Cardiac fibroblast (primary cell): ENCODE measurements at regions not wholly inside any gene's neighbourhood (a gene's known extent, or its start where the extent isn't known, plus 50 kb on each side); places are given as distances from the start of the nearest gene placed in this dataset.

ENCODE experiments used
- DNase-seq, 2 donors: peaks; one replicate each; pipeline versions ENCODE4 v3.0.0 to v3.0.0-alpha.2; 2010; ENCODE audit warnings: low read depth in 2 of 2
- H3K4me3 ChIP-seq, 2 donors: replicated peaks in 1 of 2; 1 replicate in 1 of 2; 2 replicates in 1 of 2; pipeline ENCODE4 v1.5.1; 2011; ENCODE audit warnings: low read depth in 2 of 2, low read length in 2 of 2, mild to moderate bottlenecking in 2 of 2, moderate library complexity in 1 of 2
- CTCF ChIP-seq: IDR thresholded peaks from one replicate; pipeline ENCODE4 v1.5.1; 2011; ENCODE audit warnings: low read depth, mild to moderate bottlenecking, low read length, inconsistent platforms

DNA sequence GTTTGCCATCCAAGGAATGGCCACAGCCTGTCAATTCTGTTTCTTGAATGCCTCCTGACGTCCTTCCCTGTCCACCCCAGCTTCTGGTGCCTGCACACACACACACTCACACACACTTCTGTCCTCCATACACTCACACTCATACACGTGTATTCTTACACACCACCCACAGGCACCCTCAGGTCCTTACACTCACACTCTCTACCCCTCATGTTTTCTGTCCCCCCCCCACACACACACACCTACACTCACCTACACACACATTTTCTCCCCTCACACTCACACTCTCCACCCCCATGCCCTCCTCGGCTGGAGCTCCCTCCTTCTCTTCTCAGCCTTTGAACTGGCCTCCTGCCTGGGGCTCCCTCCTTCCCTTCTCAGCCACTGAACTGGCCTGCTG, 148.0 kb upstream of the SALL3 start:
- no peak for TF ChIP-seq CTCF
- H3K4me3 ChIP-seq: no peak overlapping the region
- DNase-seq: no peak

- no peak for DNase-seq
- no peak for TF ChIP-seq CTCF
- H3K4me3 ChIP-seq: no peak overlapping the region
Observed at GRCh38 chr18:78833833-78834232, 145.8 kb upstream of the SALL3 start.

DNA sequence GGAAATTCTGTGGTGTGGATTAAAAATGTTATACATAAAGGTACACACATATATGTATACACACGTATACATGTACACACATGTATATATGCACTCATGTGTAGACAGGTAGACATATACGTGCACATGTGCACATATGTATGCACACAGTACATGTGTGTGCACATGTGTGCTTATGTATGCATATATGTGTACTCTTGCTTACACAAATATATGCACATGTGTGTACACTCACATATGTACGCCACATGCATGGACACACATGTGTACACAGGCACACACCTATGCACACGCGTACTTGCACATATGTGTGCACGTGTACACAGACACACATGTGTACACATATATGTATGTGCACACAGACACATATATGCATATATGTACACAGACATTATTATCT, 142.8 kb upstream of the SALL3 start:
- no peak overlapping the region for H3K4me3 ChIP-seq
- TF ChIP-seq CTCF: no peak
- DNase-seq: no peak

DNA sequence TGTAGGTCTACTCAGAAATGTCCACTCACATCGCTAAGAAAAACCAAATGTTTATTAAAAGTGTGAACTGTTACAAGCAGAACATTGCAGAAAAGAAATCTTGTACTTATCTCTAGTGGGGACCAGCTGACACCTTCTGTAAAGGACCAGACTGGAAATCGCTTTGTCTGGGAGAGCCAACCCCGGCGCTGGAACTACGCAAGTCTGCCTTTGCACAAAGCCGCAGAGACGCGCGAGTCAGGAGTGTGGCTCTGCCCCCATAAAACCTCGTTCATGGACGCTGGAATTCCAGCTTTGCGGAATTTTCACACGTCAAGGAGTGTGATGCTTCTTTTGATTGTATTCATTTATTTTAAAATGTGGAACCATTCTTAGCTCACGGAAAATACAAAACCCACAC, 141.9 kb upstream of the SALL3 start:
- no peak overlapping the region for H3K4me3 ChIP-seq
- DNase-seq: no peak
- TF ChIP-seq CTCF: no peak

- DNase-seq: no peak
- no peak overlapping the region for H3K4me3 ChIP-seq
- no peak for TF ChIP-seq CTCF
Observed at GRCh38 chr18:78838183-78838582, 141.4 kb upstream of the SALL3 start.

DNA sequence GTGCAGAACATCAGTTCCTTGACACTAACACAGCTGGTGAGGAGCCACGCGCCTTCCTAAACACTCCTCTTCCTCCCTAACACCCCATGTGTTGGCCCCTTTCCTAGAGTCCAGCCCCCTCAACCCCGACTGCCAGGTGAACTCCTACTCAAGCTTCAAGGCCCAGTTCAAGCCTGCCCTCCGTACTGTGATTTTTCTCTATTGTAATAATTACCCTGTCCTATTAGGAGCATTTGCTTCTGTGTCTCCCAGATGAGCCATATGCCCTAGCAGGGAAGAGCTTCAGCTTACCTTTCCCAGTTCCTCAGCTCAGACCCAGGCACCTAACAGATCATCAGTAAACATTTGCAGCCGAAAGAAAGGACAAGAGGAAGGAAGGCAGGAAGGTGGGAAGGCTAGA, 130.6 kb upstream of the SALL3 start:
- no peak overlapping the region for H3K4me3 ChIP-seq
- no peak for DNase-seq
- TF ChIP-seq CTCF: no peak

GRCh38 chr18:78849458-78849857, 130.2 kb upstream of the SALL3 start:
- no peak for TF ChIP-seq CTCF
- DNase-seq: no peak
- H3K4me3 ChIP-seq: no peak overlapping the region
